Frontal cortex (tissue), 3 donors: ENCODE measurements at regions not wholly inside any gene's neighbourhood (a gene's known extent, or its start where the extent isn't known, plus 50 kb on each side); places are given as distances from the start of the nearest gene placed in this dataset.
"Not testable (repeated sequence)": the region's sequence is repeated elsewhere in the genome, so short reads cannot be mapped to it uniquely, and the experiment has no call there.

Experiments used
- DNase-seq, 2 donors: peaks; one replicate each; pipeline ENCODE4 v3.0.0; 2012; ENCODE audit warnings: low spot score in 2 of 2
- FAIRE-seq: peaks from 2 replicates; lab custom pipeline; 2012; peaks lifted over from hg19 to GRCh38; lab: Jason Lieb, UNC
- donor health status: control.
- donor health status: control.
- donor health status: control.

DNA sequence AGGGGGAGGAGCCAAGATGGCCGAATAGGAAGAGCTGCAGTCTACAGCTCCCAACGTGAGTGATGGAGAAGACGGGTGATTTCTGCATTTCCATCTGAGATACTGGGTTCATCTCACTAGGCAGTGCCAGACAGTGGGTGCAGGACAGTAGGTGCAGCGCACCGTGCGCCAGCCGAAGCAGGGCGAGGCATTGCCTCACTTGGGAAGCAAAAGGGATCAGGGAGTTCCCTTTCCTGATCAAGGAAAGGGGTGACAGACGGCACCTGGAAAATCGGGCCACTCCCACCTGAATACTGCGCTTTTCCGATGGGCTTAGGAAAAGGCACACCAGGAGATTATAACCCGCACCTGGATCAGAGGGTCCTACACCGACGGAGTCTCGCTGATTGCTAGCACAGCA lies 121.1 kb upstream of the SESTD1 start:
- not testable (repeated sequence) for FAIRE-seq, DNase-seq

DNA sequence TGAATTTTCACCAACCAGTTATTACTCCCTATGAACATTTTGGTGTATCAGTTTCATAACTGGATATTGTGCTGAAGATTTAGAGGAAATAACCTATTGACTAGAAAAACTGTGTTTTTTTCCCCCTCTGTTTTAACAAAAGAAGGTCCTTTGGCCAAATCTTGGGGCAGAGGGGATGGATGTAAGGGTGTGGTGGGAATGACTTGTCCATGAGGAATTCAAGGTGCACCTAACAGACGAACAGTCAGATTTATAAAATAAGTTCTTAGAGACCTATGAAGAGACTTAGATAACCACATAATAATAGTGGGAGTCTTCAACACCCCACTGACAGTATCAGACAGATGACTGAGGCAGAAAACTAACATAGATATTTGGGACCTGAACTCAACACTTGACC lies 119.3 kb upstream of the SESTD1 start:
- FAIRE-seq = no peak

DNA sequence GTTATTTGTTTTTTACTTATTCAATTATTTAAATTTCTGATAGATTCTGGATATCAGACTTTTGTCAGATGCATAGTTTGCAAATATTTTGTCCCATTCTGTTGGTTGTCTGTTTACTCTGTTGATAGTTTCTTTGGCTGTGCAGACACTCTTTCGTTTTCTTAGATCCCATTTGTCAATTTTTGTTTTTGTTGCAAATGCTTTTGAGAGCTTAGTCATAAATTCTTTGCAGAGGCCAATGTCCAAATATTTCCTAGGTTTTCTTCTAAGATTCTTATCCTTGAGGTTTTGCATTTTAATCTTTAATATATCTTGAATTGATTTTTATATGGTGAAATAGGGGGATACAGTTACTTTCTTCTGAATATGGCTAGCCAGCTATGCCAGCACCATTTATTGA lies 112.7 kb upstream of the SESTD1 start:
- FAIRE-seq (no peak), DNase-seq (no peak)

More for the DNA sequence above, 119.3 kb upstream of the SESTD1 start:
- DNase-seq = no peak

DNA sequence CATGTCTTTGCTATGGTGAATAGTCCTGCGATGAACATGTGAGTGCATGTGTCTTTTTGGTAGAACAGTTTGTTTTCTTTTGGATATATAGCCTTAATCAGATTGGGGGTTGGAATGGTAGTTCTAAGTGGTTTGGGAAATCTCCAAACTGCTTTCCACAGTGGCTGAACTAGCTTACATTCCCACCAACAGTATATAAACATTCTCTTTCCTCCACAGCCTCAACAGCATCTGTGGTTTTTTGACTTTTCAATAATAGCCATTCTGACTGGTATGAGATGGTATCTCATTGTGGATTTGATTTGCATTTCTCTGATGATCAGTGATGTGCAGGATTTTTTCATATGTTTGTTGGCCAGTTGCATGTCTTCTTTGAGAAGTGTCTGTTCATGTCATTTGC lies 112.2 kb upstream of the SESTD1 start:
- DNase-seq (no peak), FAIRE-seq (no peak)

DNA sequence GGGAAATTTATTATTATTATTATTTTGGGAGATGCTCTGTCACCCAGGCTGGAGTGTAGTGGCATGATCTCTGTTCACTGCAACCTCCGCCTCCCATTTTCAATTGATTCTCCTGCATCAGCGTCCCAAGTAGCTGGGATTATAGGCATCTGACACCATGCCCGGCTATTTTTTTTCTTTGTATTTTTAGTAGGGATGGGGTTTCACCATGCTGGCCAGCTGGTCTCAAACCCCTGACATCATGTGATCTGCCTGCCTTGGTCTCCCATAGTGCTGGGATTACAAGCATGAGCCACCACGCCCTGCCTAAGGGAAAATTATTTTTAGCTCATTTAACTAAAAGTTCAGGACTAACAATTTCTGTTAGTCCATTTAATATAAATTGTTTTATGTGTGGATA lies 109.2 kb upstream of the SESTD1 start:
- FAIRE-seq = no peak

DNA sequence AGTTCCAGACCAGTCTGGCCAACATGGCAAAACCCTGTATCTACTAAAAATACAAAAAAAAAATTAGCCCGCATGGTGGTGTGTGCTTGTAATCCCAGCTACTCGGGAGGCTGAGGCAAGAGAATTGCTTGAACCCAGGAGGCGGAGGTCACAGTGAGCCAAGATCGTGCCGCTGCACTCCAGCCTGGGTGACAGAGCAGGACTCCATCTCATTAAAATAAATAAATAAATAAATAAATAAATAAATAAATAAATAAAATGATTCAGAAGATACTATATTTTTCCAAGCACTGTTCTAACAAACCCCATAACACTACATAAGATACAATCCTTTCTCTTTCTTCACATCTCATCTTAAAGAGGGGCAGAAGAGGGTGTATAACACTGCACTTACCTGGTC lies 100.9 kb upstream of the SESTD1 start:
- not testable (repeated sequence) for DNase-seq, FAIRE-seq

More for the DNA sequence above, 109.2 kb upstream of the SESTD1 start:
- DNase-seq = no peak

DNA sequence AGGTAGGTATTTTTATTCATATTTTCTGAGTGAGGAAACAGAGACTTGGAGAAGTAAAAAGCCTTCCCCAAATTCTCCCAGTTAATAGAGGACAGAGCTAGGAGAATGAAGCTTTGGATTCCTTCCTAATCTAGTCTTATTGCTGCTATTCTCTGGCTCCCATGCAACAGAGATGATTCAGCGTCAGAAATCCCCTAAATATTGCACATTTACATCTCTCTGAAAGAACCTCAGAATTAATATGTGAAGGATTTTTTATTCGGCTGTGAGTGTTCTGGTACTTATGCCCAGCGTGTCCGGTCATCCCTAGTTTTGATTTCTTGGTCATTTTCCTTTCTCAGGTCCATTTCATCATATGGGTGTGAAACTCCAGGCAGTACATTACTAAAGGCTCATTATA lies 91.2 kb upstream of the SESTD1 start:
- DNase-seq (no peak), FAIRE-seq (no peak)

DNA sequence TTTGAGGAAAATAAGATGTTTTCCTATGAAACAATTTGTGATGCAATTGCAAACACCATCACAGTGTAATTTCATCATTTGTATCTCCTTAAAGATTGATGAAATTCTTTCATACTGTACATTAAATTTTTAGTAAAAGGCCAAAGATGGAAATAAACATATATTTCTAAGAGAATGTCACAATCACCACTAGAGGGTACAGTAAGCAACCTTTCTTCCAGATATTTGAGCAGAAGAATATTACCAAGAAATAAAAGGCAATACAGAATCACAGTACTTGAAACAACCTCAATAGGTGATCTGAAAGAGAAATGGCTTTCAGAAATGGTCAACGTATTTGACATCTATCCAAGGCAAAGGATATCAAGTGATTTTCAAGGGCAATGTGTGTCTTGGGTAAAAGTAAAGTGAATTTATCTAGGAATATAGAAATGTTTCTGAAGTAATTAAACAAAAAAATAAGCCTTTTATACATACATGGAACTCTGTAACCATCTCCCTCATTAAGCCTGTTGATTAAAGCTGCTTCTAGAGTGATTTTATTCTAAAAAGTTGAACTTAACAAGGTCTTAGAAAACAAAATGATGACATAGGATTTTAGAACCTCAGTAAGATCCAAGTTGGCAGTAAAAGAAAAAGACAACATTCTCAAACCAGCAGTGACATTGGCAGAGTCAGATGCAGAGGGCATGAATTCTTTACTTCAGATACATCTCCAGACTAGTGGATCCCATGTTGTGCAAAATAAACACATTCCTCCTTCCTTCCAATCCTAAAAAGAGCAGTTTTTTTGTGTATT lies 90.3 kb upstream of the SESTD1 start:
- no peak for DNase-seq
- FAIRE-seq = peak; percentile 21

DNA sequence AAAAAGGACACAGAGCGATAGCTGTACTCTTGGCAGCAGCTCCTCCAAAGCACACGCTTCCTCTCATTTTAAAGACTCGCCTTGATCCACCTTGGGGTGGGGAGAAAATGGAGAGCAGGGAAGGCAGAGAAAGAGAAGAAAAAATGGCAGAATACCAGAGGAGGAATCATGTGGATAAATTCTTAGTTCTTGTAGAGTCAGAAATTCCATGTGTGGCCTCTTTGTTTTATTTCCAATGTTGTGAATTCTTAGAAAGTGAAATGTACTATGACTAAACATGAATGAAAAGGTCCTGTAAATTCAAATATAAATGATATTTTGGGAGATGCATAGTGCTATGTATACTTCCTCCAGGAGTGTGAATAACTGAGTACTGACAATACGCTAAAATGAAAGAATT lies 89.7 kb upstream of the SESTD1 start:
- DNase-seq (no peak), FAIRE-seq (no peak)

DNA sequence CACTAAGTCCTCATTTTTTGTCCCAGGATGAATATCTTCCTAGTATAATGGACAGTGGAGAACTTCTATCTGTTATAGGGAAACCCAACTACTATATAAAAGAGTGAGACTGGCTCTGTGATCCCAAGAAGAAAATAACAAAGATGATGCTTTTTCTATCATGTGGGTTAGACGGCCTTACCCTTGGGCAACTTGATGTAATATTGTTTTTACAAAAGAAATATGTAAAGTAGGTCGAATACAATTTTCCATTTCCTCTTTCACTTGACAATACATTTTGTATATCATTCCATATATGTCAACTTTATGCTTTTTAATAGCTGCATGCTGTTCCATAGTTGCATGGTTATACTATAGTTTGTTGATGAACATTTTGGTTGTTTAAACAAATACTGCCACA lies 87.5 kb upstream of the SESTD1 start:
- DNase-seq (no peak), FAIRE-seq (no peak)

DNA sequence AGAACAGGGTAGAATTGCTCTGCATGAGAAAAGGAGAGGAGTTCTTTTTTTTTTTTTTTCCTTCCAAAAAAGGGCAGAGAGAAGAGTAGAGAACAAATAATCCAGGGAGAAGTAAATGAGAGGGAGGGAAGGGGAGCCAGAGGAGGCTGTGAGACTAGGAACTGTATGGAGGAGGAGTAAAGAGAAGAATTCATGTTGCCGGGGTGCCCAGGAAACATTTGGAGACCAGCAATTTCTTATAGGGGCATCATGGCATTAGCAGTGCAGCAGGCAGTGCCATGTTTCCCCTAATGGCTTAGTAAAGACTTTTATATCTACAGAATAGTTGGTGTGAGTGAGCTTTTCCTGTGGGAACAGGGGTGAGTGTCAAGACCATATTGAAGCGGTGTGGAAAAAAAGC lies 86.4 kb upstream of the SESTD1 start:
- FAIRE-seq = no peak
- no peak for DNase-seq

DNA sequence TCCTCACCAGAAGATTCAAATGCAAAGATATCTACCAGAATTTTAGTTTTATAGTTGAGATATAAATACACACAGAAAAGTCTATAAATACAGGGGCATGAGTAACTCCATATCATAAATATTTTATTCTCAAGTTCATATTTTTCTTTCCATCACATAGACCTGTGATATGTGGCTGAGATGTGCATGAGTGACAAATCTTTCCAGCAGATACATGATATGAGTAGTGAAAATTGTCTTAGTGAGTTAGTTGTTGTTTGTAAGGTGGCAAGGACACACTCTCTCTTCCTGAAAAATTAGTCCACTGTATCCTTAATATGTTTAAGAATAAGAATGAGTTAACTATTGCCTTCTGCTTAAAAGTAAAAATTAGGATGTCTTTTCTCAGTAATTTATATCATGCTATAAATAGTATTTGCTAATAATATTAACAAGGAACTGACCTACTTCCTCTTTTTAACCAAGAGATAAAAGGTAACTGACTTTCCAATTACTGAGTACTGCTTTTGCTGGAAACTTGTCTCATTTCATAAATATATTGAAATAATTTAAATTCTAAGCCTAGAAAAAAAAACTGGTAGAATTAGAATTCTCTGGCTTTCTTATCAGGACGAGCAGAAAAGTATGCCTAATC lies 85.2 kb upstream of the SESTD1 start:
- no peak for FAIRE-seq

DNA sequence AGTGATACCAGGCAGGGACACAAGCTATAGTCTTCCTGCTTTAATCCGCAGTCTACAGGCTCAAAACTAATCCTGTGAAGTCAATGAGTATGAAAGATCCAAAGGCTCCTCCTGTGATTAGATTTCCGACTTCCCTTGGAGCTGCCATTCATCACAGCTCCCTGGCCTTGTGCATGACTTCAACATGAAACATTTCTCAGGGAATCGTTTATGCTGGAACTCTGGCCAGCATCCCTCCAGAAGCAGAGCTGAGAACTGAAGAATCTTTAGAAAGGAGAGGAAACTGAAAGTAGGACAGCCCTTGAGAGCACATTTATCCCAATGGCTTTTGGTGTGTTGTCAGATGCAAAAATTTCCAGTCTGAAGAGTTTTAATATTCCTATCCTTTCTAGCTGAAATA lies 84.3 kb upstream of the SESTD1 start:
- DNase-seq = no peak
- no peak for FAIRE-seq

More for the DNA sequence above, 85.2 kb upstream of the SESTD1 start:
- DNase-seq = no peak

DNA sequence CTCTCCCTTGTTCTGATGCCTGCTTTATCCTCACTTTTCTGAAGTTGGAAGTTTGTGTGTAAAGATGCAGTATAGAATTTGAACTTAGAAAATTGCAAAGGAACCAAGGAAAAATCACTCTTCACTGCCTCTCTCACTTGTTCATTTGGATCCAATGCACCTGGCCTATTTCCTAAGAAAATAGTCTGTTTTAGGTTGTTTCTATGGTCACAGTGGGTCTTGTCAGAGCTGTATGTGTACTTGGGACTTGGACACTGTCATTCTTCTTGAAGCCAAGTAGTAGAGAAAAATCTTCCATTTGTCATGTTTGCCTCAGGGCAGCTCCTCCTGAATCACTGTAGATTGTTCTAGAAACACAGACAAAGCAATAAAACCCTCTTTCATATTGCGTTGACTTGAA lies 80.3 kb upstream of the SESTD1 start:
- DNase-seq = no peak
- no peak for FAIRE-seq

DNA sequence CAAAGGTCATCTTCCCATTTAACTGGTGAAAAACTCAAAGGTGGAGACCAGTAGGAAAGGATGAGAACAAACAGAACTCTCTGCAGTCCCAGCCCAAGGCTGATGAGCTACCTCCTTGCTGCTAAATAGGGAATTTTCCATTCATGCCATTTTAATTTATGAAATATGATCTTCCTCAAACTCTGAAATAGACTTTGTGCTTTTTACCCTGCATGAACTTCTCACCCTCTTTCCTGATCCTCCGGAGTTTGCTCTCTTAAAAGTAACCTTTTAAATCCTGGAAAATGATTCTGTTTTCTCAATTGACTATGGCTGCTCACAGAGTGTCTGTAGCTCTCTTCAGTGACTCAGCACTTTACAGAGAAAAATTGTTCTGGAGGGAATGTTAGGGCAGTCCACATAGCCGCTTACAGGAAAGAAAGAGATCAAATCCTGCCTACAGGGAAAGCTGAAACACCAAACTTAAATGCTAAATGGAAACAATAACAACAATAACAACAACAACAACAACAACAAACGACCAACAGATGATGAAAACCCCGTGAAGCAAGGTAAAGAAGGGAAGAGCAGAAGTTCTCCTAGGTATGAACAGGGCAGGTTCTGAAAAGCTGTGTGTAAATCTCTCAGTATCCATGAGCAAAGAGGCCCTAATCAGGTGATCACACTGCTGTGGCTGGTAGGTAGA lies 79.8 kb upstream of the SESTD1 start:
- FAIRE-seq (no peak), DNase-seq (no peak)

DNA sequence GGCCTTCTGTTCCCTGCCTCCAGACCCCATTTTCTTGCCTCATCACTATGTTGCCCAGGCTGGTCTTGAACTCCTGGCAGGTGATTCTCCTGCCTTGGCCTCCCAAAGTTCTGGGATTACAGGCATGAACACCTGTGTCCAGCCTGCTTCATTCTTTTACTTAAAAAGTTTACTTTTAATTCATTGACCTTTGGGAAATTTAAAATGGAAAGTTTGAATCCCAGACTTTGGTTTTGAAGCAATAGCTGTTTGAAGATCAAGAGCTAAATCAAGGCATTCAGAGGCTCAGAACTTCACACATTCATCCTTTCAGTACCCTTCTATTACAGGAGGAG lies 79.3 kb upstream of the SESTD1 start:
- no peak for FAIRE-seq
- no peak for DNase-seq

DNA sequence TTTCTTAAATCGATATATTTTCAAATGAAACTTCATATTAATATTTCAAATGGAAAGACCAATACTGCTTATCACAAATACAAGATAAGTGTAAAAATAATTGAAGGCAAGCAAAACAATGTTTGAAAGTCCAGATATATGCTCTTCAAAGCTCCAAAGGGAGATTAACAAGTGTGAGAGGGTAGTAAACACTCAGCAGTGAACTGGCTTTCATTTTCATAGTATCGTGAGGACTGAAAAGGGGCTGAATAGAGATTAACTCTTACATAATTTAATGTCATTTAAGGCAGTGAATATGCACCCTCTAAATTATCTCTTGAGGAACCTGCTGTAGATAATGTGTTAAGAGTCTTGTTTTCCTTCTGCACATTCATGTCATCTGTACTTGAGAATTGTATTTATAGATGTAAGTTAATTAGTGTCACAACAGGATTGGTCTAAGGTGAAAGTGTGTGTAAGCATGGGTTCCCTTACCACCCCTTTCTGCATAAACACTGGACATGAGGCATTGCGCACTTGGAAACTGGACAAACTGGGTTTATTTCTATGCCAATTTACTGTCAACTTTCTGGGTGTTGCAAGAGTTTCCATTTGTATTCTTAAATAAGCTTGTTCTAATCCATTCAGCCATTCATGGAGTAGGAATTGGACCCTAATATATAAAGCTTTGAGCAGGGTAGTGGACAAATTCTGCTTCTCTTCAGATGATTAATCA lies 76.7 kb upstream of the SESTD1 start:
- no peak for FAIRE-seq
- no peak for DNase-seq

DNA sequence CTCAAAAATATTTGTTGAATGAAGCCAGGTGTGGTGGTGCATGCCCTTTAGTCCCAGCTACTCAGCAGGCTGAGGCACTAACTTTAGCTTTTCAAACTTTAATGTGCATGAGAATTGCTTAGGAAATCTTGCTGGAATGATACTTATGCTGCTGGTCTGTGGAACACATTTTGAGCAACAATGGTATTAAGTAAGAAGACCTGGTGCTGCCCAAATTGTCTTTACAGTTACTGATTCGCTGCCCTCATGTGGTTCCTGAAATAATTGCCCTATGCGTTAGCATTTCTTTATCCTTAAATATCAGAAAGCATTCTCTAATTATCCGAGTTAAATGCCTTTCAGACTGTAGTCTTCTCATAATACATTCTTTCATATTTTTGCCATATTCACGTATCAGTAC lies 76.0 kb upstream of the SESTD1 start:
- DNase-seq (no peak), FAIRE-seq (no peak)

DNA sequence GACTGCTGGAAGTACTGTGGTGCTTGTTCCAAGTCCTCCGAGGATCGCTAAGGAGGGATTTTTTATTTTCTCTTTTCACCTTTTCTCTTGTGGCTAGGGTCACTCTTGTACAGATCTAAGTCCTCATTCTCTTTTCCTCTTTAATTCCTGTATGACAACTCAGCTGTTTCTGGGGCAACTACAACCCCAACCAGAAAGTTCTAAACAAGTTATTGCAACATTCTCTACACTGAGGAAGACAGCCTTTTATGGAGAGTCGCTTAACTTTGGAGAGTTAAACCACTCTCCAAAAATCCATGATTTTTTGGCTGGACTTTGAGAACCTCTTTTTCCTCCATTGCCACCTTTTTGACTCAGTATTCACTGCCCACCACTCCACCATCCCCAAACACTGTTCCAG lies 74.0 kb upstream of the SESTD1 start:
- DNase-seq (no peak), FAIRE-seq (no peak)

DNA sequence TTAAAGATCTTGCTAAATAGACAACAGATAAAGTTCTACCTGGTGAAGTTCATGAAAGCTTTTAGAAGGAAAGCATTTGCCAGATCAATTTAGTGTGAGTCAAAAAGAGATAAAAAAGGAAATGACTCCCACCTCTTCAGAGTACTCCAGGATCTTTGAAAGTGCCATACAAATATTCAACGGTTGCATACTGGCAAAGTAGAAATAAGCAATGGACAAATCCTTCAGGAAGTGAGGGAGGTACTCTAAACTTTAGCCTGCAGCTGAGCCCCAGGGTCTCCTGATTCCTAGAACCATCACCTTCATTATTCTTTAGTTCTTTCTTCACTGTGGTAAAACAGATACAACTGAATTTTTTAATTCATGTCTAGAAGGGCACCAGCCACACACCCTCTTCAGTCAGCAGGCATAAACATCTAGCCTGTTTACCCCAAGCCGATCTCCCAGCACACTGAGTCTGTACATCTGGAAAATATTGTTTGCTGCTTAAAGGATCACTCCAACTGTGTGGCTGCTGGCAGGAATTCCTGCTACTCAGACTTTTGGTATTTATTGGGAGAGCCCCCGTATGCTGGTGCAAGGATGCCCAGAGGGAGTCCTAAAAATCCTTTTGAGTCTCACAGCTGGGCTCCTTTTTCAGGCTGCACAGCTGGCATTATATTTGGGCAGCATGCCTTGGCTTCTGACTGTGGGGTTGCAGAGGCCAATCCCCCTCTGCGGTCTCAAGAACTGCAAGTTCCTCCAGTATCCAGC lies 72.3 kb upstream of the SESTD1 start:
- no peak for FAIRE-seq
- DNase-seq = no peak
